ENCODE measurements at regions not wholly inside any gene's neighbourhood (a gene's known extent, or its start where the extent isn't known, plus 50 kb on each side); places are given as distances from the start of the nearest gene placed in this dataset.

GRCh38 chr15:79154483-79155135 lies 64.0 kb upstream of the RASGRF1 start:
- TF ChIP-seq CTCF (IDR thresholded peaks at IDR 0.05) = no peak
- TF ChIP-seq ZFX (IDR thresholded peaks at IDR 0.05; ENCODE audit: borderline replicate concordance) = no peak

Measured in 22Rv1 (cell line).